GM19468 (cell line): ENCODE measurements at regions not wholly inside any gene's neighbourhood (a gene's known extent, or its start where the extent isn't known, plus 50 kb on each side); places are given as distances from the start of the nearest gene placed in this dataset.
"Not testable (repeated sequence)": the region's sequence is repeated elsewhere in the genome, so short reads cannot be mapped to it uniquely, and the experiment has no call there.

Experiments
- ATAC-seq: cut with Tn5 transposase; IDR thresholded peaks from one replicate; pipeline ENCODE4 v1.9.1; 2021; ENCODE audit warnings: mild to moderate bottlenecking, moderate library complexity, moderate number of reproducible peaks; ENCODE audit not compliant: unreplicated experiment; ENCODE audit errors: extremely low read depth

GRCh38 chr3:10109-10996 lies 186.2 kb upstream of the CHL1 start:
- ATAC-seq, result not testable (repeated sequence)

- no peak for ATAC-seq
These were observed 184.8 kb upstream of the CHL1 start for GRCh38 chr3:11734-12133.

- no peak for ATAC-seq
These were observed 181.9 kb upstream of the CHL1 start for GRCh38 chr3:14652-15051.

- no peak for ATAC-seq
These were observed 180.2 kb upstream of the CHL1 start for GRCh38 chr3:16366-16765.

- ATAC-seq, result no peak
These were observed 176.1 kb upstream of the CHL1 start for GRCh38 chr3:20421-20820.

GRCh38 chr3:24006-24405 lies 172.6 kb upstream of the CHL1 start:
- ATAC-seq, result no peak

- ATAC-seq, result no peak
These were observed 171.5 kb upstream of the CHL1 start for GRCh38 chr3:25056-25455.

GRCh38 chr3:35985-36384 lies 160.6 kb upstream of the CHL1 start:
- ATAC-seq, result not testable (repeated sequence)

- not testable (repeated sequence) for ATAC-seq
These were observed 153.5 kb upstream of the CHL1 start for GRCh38 chr3:42871-43744.

GRCh38 chr3:44028-44676 lies 152.4 kb upstream of the CHL1 start:
- ATAC-seq, result no peak

GRCh38 chr3:44941-45340 lies 151.6 kb upstream of the CHL1 start:
- ATAC-seq, result not testable (repeated sequence)

- ATAC-seq, result no peak
These were observed 150.0 kb upstream of the CHL1 start for GRCh38 chr3:46576-46975.

GRCh38 chr3:53441-53840 lies 143.1 kb upstream of the CHL1 start:
- ATAC-seq, result not testable (repeated sequence)

GRCh38 chr3:54240-54639 lies 142.3 kb upstream of the CHL1 start:
- ATAC-seq, result no peak

- ATAC-seq, result no peak
These were observed 139.9 kb upstream of the CHL1 start for GRCh38 chr3:56672-57071.

- ATAC-seq, result no peak
These were observed 136.7 kb upstream of the CHL1 start for GRCh38 chr3:59854-60253.

- ATAC-seq, result no peak
These were observed 133.3 kb upstream of the CHL1 start for GRCh38 chr3:63095-63765.

GRCh38 chr3:69690-70089 lies 126.9 kb upstream of the CHL1 start:
- no peak for ATAC-seq

- no peak for ATAC-seq
These were observed 123.8 kb upstream of the CHL1 start for GRCh38 chr3:72776-73175.

- ATAC-seq, result no peak
These were observed 123.3 kb upstream of the CHL1 start for GRCh38 chr3:73271-73670.
